ENCODE measurements at regions not wholly inside any gene's neighbourhood (a gene's known extent, or its start where the extent isn't known, plus 50 kb on each side); places are given as distances from the start of the nearest gene placed in this dataset.

DNA sequence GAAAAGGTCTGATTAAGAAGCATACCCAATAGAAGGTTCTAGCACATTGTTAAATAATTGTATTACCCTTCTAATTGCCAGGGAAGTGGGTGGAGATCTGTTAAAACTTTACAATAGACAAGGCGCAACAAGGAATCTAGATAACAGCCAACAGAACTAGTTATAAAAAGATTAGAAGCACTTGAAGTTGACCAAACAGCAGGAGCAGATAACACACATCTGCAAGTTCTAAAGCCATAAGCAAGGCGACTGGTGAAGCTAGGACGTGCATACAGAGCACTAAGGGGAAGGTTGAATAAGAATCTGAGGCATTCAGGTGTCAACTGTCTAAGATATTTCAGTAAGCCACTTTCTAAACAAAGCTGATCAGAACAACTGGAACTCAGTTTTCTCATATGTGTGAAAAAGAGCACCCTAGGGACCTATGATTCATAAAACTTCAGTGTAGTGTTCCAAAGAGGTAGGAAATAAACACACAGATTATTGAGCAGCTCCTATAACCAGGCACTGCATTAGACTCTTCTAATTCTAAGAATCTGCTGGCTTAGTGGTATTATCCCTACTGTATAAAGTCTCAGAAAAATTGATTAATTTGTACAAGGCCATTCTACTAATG, 111.2 kb downstream of the SAMD9 start:
- Histone ChIP-seq H4K5ac (ENCODE audit: insufficient read length, low read depth, low read length) (no peak overlapping the region), H2AFZ (ENCODE audit: low read length) (no peak overlapping the region), H2BK5ac (ENCODE audit: low read depth, low read length) (no peak overlapping the region), H3K4me1 (replicated peaks in 1 of 4; ENCODE audit: control insufficient read depth in 3 of 4, insufficient read depth in 4 of 4, low read length in 3 of 4) (no peaks in the 10 kb centered on the region), H2AK5ac (ENCODE audit: low read depth, low read length) (no peak overlapping the region), H3K23ac (ENCODE audit: insufficient read length) (no peak overlapping the region), H3K79me1 (ENCODE audit: low read depth, low read length) (no peaks in the 10 kb centered on the region), H3K9me3 (ENCODE audit: insufficient read depth in 2 of 2, low read depth in 1 of 2, low read length in 1 of 2) (no peaks in the 10 kb centered on the region), H4K8ac (ENCODE audit: extremely low read depth, insufficient read depth, low read length) (no peak overlapping the region), H3K4me2 (ENCODE audit: insufficient read depth in 1 of 2, low read depth in 2 of 2, low read length in 2 of 2) (no peak overlapping the region), H4K91ac (replicated peaks; ENCODE audit: insufficient read length, low read length) (no peak overlapping the region), H3K56ac (replicated peaks; ENCODE audit: insufficient read length, low read depth, low read length) (no peak overlapping the region), H3K79me2 (ENCODE audit: control insufficient read depth in 1 of 2, insufficient read depth in 2 of 2, low read length in 2 of 2) (no peaks in the 10 kb centered on the region), H3K14ac (ENCODE audit: insufficient read length) (no peak overlapping the region), H2BK12ac (ENCODE audit: low read depth, low read length) (no peak overlapping the region), H3K4me3 (ENCODE audit: extremely low read depth in 1 of 4, insufficient read depth in 2 of 4, low read depth in 3 of 4, low read length in 4 of 4) (no peak overlapping the region), H3K36me3 (ENCODE audit: control insufficient read depth in 2 of 4, insufficient read depth in 4 of 4, low read length in 3 of 4) (no peaks in the 10 kb centered on the region), H3K27ac (ENCODE audit: low read depth, low read length) (no peak overlapping the region), H3K4ac (replicated peaks; ENCODE audit: insufficient read length, low read depth, low read length) (no peak overlapping the region), H2BK20ac (ENCODE audit: low read length) (no peak overlapping the region), H3K23me2 (ENCODE audit: low read depth, low read length) (no peaks in the 10 kb centered on the region), H3K9ac (replicated peaks in 1 of 4; ENCODE audit: extremely low read depth in 1 of 4, low read depth in 3 of 4, low read length in 3 of 4) (no peak overlapping the region), H3K18ac (ENCODE audit: extremely low read depth, low read length) (no peak overlapping the region), H2BK15ac (ENCODE audit: low read length) (no peak overlapping the region), H3K27me3 (replicated peaks in 1 of 4; ENCODE audit: control insufficient read depth in 3 of 4, extremely low read depth in 1 of 4, insufficient read depth in 3 of 4, low read length in 3 of 4) (no peaks in the 10 kb centered on the region), H4K20me1 (replicated peaks in 1 of 2; ENCODE audit: control insufficient read depth in 1 of 2, insufficient read depth in 2 of 2, low read length in 2 of 2) (no peaks in the 10 kb centered on the region), H2BK120ac (replicated peaks; ENCODE audit: low read depth, low read length) (no peak overlapping the region)
- DNase-seq (ENCODE audit: low read depth in 1 of 2, low spot score in 2 of 2) = no peak
- ChIA-PET POLR2A (ENCODE audit: partially characterized antibody) (no interaction called here), CTCF (ENCODE audit: partially characterized antibody) (no interaction called here)
- 89% methylated on average over 3 of the region's 3 CpGs; no CpG with 5 or more reads in 1 of the 2 experiments for WGBS, 2 experiments (ENCODE audit: extremely low coverage in 1 of 2, insufficient coverage in 1 of 2, insufficient read length in 1 of 2, insufficient replicate concordance in 2 of 2, low coverage in 1 of 2, low lambda C conversion rate in 2 of 2, missing lambda C conversion rate in 1 of 2)
- no peak for FAIRE-seq
- TF ChIP-seq EGR1 (IDR thresholded peaks at IDR 0.05; ENCODE audit: borderline replicate concordance, low read depth, low read length) = no peak
- TF ChIP-seq RAD21 (IDR thresholded peaks at IDR 0.05 in 1 of 2, conservative IDR thresholded peaks at IDR 0.05 in 1 of 2; ENCODE audit: low read depth in 2 of 2, low read length in 2 of 2) = no peak
- no peak for TF ChIP-seq RNF2 (IDR thresholded peaks at IDR 0.05; ENCODE audit: borderline replicate concordance, low read depth, low read length, missing control alignments, poor library complexity, severe bottlenecking)
- no peak for TF ChIP-seq HDAC2 (IDR thresholded peaks at IDR 0.05; ENCODE audit: borderline replicate concordance in 1 of 2, low read depth in 2 of 2, low read length in 2 of 2)
- no peak for TF ChIP-seq FOSL1 (IDR thresholded peaks at IDR 0.05; ENCODE audit: insufficient read depth, low read depth, low read length)
- no peak for TF ChIP-seq BACH1 (IDR thresholded peaks at IDR 0.05; ENCODE audit: low read length)
